IMR-90 (cell line): ENCODE measurements at regions not wholly inside any gene's neighbourhood (a gene's known extent, or its start where the extent isn't known, plus 50 kb on each side); places are given as distances from the start of the nearest gene placed in this dataset.

Experiments used
- ATAC-seq: fragments of 200-7000 bp; cut with Tn5 transposase; 2 replicates; pipeline ENCODE4 v1.9.1; 2020; ENCODE audit warnings: low read depth, mild to moderate bottlenecking, moderate library complexity
- BruUV-seq: library from RNA; stranded (reverse); fragments of 400-500 nt; replicated peaks from 2 replicates; lab custom pipeline; 2021; lab: Mats Ljungman, UMichigan
- CTCF ChIA-PET: fragments of 300-600 bp; formaldehyde crosslinking; extraction: SDS; loops from one replicate; lab custom pipeline; 2021; ENCODE audit warnings: antibody characterized with exemption; lab: Yijun Ruan, JAX
- POLR2A ChIA-PET: fragments of 300-600 bp; sonication (Branson Sonifier 250); formaldehyde crosslinking; loops from one replicate; lab custom pipeline; 2022; ENCODE audit warnings: antibody characterized with exemption; ENCODE audit not compliant: unreplicated experiment; lab: Charles Lee
- DNase-seq: peaks from one replicate; pipeline ENCODE4 v3.0.0; 2013
- H2AFZ ChIP-seq: replicated peaks from 2 replicates; pipeline ENCODE3; 2013; ENCODE audit warnings: low read length, mild to moderate bottlenecking; ENCODE audit not compliant: poor library complexity
- H2AK5ac ChIP-seq: 2 replicates; pipeline ENCODE4 v1.6.1; 2013; ENCODE audit warnings: low read depth, low read length, inconsistent platforms
- H2AK9ac ChIP-seq: replicated peaks from 2 replicates; pipeline ENCODE3; 2013; ENCODE audit warnings: mild to moderate bottlenecking, low read depth, low read length, moderate library complexity; ENCODE audit not compliant: poor library complexity
- H2BK120ac ChIP-seq: 2 replicates; pipeline ENCODE4 v1.6.1; 2013; ENCODE audit warnings: low read depth, low read length, inconsistent platforms
- H2BK15ac ChIP-seq: 3 replicates; pipeline ENCODE4 v1.6.1; 2013; ENCODE audit warnings: low read depth, low read length, inconsistent platforms
- H2BK20ac ChIP-seq: 2 replicates; pipeline ENCODE4 v1.6.1; 2013; ENCODE audit warnings: low read depth, mild to moderate bottlenecking, inconsistent platforms, low read length, moderate library complexity
- H2BK5ac ChIP-seq: 2 replicates; pipeline ENCODE4 v1.6.1; 2013; ENCODE audit warnings: mild to moderate bottlenecking, low read depth, low read length, inconsistent platforms; ENCODE audit not compliant: poor library complexity, severe bottlenecking
- H3K14ac ChIP-seq: replicated peaks from 2 replicates; pipeline ENCODE4 v1.6.1; 2013; ENCODE audit warnings: low read depth, low read length, inconsistent platforms
- H3K18ac ChIP-seq: 2 replicates; pipeline ENCODE4 v1.6.1; 2013; ENCODE audit warnings: low read depth, low read length, control low read depth
- H3K23ac ChIP-seq: 2 replicates; pipeline ENCODE4 v1.6.1; 2013; ENCODE audit warnings: low read depth, low read length, inconsistent platforms
- H3K27ac ChIP-seq: 2 replicates; pipeline ENCODE4 v1.5.1; 2013; ENCODE audit warnings: mild to moderate bottlenecking, control low read depth, low read length; ENCODE audit not compliant: insufficient read depth
- H3K27me3 ChIP-seq: 2 replicates; pipeline ENCODE4 v1.6.1; 2013; ENCODE audit warnings: low read length; ENCODE audit not compliant: control insufficient read depth, insufficient read depth
- H3K36me3 ChIP-seq: 2 replicates; pipeline ENCODE4 v1.6.1; 2013; ENCODE audit warnings: low read length, mixed read lengths; ENCODE audit not compliant: control insufficient read depth, insufficient read depth
- H3K4ac ChIP-seq: 2 replicates; pipeline ENCODE4 v1.6.1; 2013; ENCODE audit warnings: low read depth, low read length, inconsistent platforms
- H3K4me1 ChIP-seq: 2 replicates; pipeline ENCODE4 v1.6.1; 2013; ENCODE audit warnings: low read length, mixed read lengths; ENCODE audit not compliant: control insufficient read depth, insufficient read depth
- H3K4me2 ChIP-seq: 2 replicates; pipeline ENCODE4 v1.6.1; 2013; ENCODE audit warnings: low read depth, mild to moderate bottlenecking, control low read depth, low read length, moderate library complexity
- H3K4me3 ChIP-seq: 2 replicates; pipeline ENCODE4 v1.5.1; 2013; ENCODE audit warnings: low read depth, mild to moderate bottlenecking, control low read depth, low read length, moderate library complexity; ENCODE audit not compliant: insufficient read depth
- H3K56ac ChIP-seq: 2 replicates; pipeline ENCODE4 v1.6.1; 2013; ENCODE audit warnings: low read length, inconsistent platforms; ENCODE audit not compliant: insufficient read depth; ENCODE audit errors: extremely low read depth
- H3K79me1 ChIP-seq, 2 experiments: 2 replicates each; pipeline ENCODE4 v1.6.1; 2013; ENCODE audit warnings: low read length in 2 of 2, inconsistent platforms in 1 of 2, low read depth in 1 of 2
- H3K9ac ChIP-seq: 2 replicates; pipeline ENCODE4 v1.6.1; 2013; ENCODE audit warnings: low read depth, low read length, control low read depth
- H3K9me1 ChIP-seq: 2 replicates; pipeline ENCODE4 v1.6.1; 2013; ENCODE audit warnings: low read length, inconsistent platforms; ENCODE audit not compliant: insufficient read depth
- H3K9me3 ChIP-seq: 2 replicates; pipeline ENCODE4 v1.6.1; 2013; ENCODE audit warnings: low read length; ENCODE audit not compliant: control insufficient read depth, insufficient read depth
- H4K20me1 ChIP-seq: 2 replicates; pipeline ENCODE4 v1.6.1; 2013; ENCODE audit warnings: low read length, inconsistent platforms; ENCODE audit not compliant: insufficient read depth
- H4K5ac ChIP-seq: 2 replicates; pipeline ENCODE4 v1.6.1; 2013; ENCODE audit warnings: mild to moderate bottlenecking, low read depth, low read length, control low read depth
- H4K8ac ChIP-seq, 2 experiments: 2 replicates each; pipeline ENCODE4 v1.6.1; 2013; ENCODE audit warnings: low read depth in 2 of 2, low read length in 2 of 2, control low read depth in 1 of 2, inconsistent platforms in 1 of 2
- H4K91ac ChIP-seq: 2 replicates; pipeline ENCODE4 v1.6.1; 2013; ENCODE audit warnings: low read depth, low read length, inconsistent platforms; ENCODE audit not compliant: insufficient read depth
- CHD1 ChIP-seq: IDR thresholded peaks from 2 replicates; pipeline ENCODE4 v1.6.1; 2012; ENCODE audit warnings: low read depth, low read length, improper control_type of control experiment
- CTCF ChIP-seq: conservative IDR thresholded peaks from 2 replicates; pipeline ENCODE4 v1.5.1; 2012; ENCODE audit warnings: mild to moderate bottlenecking, low read depth, low read length, improper control_type of control experiment
- FOS ChIP-seq: fragments of 150-350 bp; IDR thresholded peaks from 2 replicates; pipeline ENCODE4 v1.6.1; 2016; ENCODE audit warnings: low read depth, low read length
- MAFK ChIP-seq: IDR thresholded peaks from 2 replicates; pipeline ENCODE4 v1.6.1; 2012; ENCODE audit warnings: low read depth, low read length, improper control_type of control experiment
- MAZ ChIP-seq: IDR thresholded peaks from 2 replicates; pipeline ENCODE4 v1.6.1; 2012; ENCODE audit warnings: low read depth, mild to moderate bottlenecking, low read length, improper control_type of control experiment, moderate library complexity, borderline replicate concordance
- MXI1 ChIP-seq: IDR thresholded peaks from 2 replicates; pipeline ENCODE4 v1.6.1; 2012; ENCODE audit warnings: low read depth, mild to moderate bottlenecking, low read length, moderate library complexity, borderline replicate concordance
- NFE2L2 ChIP-seq: fragments of 150-350 bp; IDR thresholded peaks from 2 replicates; pipeline ENCODE4 v1.6.1; 2016; ENCODE audit warnings: low read depth, mild to moderate bottlenecking, low read length
- RAD21 ChIP-seq: IDR thresholded peaks from 2 replicates; pipeline ENCODE4 v1.6.1; 2012; ENCODE audit warnings: low read length, improper control_type of control experiment
- RCOR1 ChIP-seq: IDR thresholded peaks from 2 replicates; pipeline ENCODE4 v1.6.1; 2012; ENCODE audit warnings: mild to moderate bottlenecking, low read length, improper control_type of control experiment; ENCODE audit not compliant: insufficient replicate concordance
- WGBS, 2 experiments: methylation state at CpG; one replicate each; pipeline versions ENCODE4 v1.1.5 to v1.1.7; 2013; ENCODE audit warnings: missing lambda C conversion rate in 2 of 2; ENCODE audit not compliant: insufficient read length in 1 of 2; ENCODE audit errors: extremely low coverage in 2 of 2; 5-methylcytosine and 5-hydroxymethylcytosine counted together
- dilution Hi-C: fragments of 300-500 bp; cut with HindIII; formaldehyde crosslinking; loops from one replicate; pipeline ENCODE4 v1.14.3; 2018; ENCODE audit warnings: low sequenced_read_pairs; ENCODE audit not compliant: unreplicated experiment
- in situ Hi-C: fragments of 300-500 bp; cut with MboI; formaldehyde crosslinking; loops from 3 replicates; pipeline ENCODE4 v1.14.3; 2019; ENCODE audit warnings: low sequenced_read_pairs, inconsistent platforms, mixed read lengths
- intact Hi-C: fragments of 100-400 bp; cut with micrococcal nuclease; formaldehyde crosslinking; loops from 2 replicates; pipeline ENCODE4 v1.10.0; 2022
- TF ChIP-seq, protein P1 (sequence below): fragments of 150-350 bp; IDR thresholded peaks from 2 replicates; pipeline ENCODE4 v1.6.1; 2017; ENCODE audit warnings: mild to moderate bottlenecking, antibody characterized with exemption, low read length, low read depth

DNA sequence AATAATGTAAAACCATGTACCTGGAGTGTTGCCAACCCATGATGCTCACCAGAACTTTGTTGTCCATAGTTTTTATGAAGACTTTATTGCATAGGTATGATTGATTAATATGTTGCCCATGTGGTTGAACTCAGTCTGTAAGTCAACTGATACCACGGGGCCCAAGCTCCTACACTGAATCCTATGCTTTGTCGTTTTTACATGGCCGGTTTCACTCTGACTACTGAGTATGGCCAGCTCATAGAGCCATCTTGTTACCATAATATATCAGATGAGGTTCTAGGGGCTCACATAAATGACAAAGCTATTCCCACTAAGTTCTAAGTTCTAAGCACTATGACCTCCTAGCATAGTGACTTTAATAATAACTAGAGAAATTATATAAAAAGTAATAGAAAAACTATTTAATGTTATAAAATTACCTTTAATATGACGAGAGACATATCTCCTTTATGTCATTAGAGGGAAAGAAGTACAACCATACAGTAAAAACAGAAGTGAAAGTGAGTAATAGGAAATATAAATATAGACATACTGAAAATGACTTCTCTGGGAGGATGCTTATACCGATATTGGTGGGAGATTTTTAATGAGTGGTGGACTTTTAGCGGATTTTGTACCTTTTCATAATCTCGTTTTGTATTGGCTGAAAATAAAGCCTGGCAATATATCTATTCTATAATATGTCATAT lies 983.4 kb upstream of the PRMT6 start:
- H3K27me3 ChIP-seq = no peaks in the 10 kb centered on the region
- DNase-seq (no peak), ATAC-seq (no peak)
- H4K20me1 ChIP-seq = no peaks in the 10 kb centered on the region
- no peak overlapping the region for H2BK120ac ChIP-seq
- in situ Hi-C loops (no loop called here), intact Hi-C loops (no loop called here), dilution Hi-C loops (no loop called here)
- no peak overlapping the region for H4K5ac ChIP-seq
- no peak overlapping the region for H2BK5ac ChIP-seq
- ChIA-PET POLR2A (no interaction called here), CTCF (no interaction called here)
- no peak overlapping the region for H2AFZ ChIP-seq
- H3K14ac ChIP-seq = no peak overlapping the region
- H3K27ac ChIP-seq = no peak overlapping the region
- H3K18ac ChIP-seq = no peak overlapping the region
- no peak overlapping the region for H3K4ac ChIP-seq
- H3K9ac ChIP-seq = no peak overlapping the region
- H4K91ac ChIP-seq = no peak overlapping the region
- no peak overlapping the region for H2AK9ac ChIP-seq
- no peaks in the 10 kb centered on the region for H3K4me1 ChIP-seq
- TF ChIP-seq MAZ (no peak), NFE2L2 (no peak), MAFK (no peak), RAD21 (no peak), CTCF (no peak), FOS (no peak), MXI1 (no peak), CHD1 (no peak), RCOR1 (no peak)
- TF ChIP-seq, protein P1, sequence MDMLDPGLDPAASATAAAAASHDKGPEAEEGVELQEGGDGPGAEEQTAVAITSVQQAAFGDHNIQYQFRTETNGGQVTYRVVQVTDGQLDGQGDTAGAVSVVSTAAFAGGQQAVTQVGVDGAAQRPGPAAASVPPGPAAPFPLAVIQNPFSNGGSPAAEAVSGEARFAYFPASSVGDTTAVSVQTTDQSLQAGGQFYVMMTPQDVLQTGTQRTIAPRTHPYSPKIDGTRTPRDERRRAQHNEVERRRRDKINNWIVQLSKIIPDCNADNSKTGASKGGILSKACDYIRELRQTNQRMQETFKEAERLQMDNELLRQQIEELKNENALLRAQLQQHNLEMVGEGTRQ = no peak
- H3K4me2 ChIP-seq = no peak overlapping the region
- H4K8ac ChIP-seq = no peak overlapping the region
- H3K4me3 ChIP-seq = no peak overlapping the region
- H3K9me1 ChIP-seq = no peaks in the 10 kb centered on the region
- no CpG with 5 or more reads among the region's 7 CpGs for WGBS, 2 experiments
- BruUV-seq = no TSS peak
- no peak overlapping the region for H2BK15ac ChIP-seq
- H2AK5ac ChIP-seq = no peak overlapping the region
- no peaks in the 10 kb centered on the region for H3K79me1 ChIP-seq
- H3K9me3 ChIP-seq = no peaks in the 10 kb centered on the region
- no peak overlapping the region for H3K23ac ChIP-seq
- no peak overlapping the region for H3K56ac ChIP-seq
- H3K36me3 ChIP-seq = no peaks in the 10 kb centered on the region
- no peak overlapping the region for H2BK20ac ChIP-seq
